ENCODE measurements at regions not wholly inside any gene's neighbourhood (a gene's known extent, or its start where the extent isn't known, plus 50 kb on each side); places are given as distances from the start of the nearest gene placed in this dataset.

DNA sequence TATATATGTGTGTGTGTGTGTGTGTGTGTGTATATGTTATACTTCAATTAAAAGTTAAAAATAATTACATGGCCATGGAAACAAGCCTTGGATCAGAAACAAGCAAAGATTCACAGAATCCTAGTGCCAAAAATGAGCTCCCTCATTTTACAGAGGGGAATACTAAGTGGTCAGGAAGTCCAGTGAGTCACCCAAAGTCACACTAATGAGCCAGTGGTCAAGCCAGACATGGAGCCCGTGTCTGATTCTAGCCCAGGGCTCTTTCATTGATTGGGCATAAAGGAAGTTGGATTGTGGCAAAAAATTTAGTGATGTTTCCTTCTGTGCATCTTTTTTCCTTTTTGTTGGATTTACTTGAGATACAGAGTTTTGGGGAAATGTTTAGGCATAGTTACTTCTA, 152.5 kb upstream of the NPHP3 start:
- CTCF ChIA-PET, result no interaction called here
- no peak overlapping the region for H3K4me3 Mint-ChIP-seq

DNA sequence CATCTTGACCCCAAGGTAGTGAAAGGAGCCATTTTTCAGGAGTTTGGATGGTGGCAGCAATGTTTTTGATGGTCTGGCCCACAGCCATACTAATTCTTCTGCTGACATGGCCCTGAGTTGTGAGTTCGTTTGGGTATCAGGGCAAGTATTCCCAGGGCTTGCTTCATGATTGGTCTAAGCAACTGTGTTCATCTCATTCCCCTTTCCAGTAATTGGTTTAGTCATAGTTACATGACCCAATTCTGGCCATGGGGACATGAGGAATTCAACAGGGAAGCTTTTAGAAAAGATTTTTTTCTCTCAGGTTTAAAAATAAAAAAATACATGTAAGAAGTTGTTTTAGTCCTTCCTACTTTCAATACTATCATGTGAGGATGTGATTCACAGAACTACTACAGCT, 150.5 kb upstream of the NPHP3 start:
- CTCF ChIA-PET, result no interaction called here
- H3K4me3 Mint-ChIP-seq, result no peak overlapping the region
- H3K27ac Mint-ChIP-seq, result no peak overlapping the region
- H3K9me3 Mint-ChIP-seq, result no peaks in the 10 kb centered on the region
- POLR2A ChIA-PET, result no interaction called here
- DNase-seq, result no peak
- H3K27me3 Mint-ChIP-seq, result no peaks in the 10 kb centered on the region
- H3K4me1 Mint-ChIP-seq, result no peaks in the 10 kb centered on the region
- H3K36me3 Mint-ChIP-seq (ENCODE audit: low read depth), result no peaks in the 10 kb centered on the region

More for the DNA sequence above, 152.5 kb upstream of the NPHP3 start:
- Mint-ChIP-seq H3K27me3 (no peaks in the 10 kb centered on the region), H3K36me3 (ENCODE audit: low read depth) (no peaks in the 10 kb centered on the region), H3K9me3 (no peaks in the 10 kb centered on the region), H3K27ac (no peak overlapping the region), H3K4me1 (no peaks in the 10 kb centered on the region)
- no peak for DNase-seq
- POLR2A ChIA-PET, result no interaction called here

DNA sequence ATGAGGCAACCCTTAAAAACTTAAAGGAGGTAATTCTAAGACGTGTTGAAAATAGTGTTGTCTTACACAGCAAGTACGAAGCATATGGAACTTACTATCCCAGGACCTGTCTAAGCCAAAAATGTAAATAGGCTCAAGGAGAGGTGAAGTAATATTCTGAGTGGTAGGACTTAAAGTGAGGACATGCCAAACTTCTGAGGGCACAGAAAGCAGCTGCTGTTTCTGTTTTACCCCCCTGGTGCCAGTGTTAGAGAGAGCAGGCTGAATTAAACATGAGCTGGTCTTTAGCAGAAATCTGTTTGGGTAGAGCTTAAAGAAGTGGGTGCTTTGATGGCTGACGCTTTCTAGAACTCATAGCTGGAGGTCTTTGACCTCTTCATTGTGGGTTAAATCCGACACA, 149.7 kb upstream of the NPHP3 start:
- Mint-ChIP-seq H3K4me1 (no peaks in the 10 kb centered on the region), H3K9me3 (no peaks in the 10 kb centered on the region), H3K27me3 (no peaks in the 10 kb centered on the region), H3K27ac (no peak overlapping the region), H3K36me3 (ENCODE audit: low read depth) (no peaks in the 10 kb centered on the region), H3K4me3 (no peak overlapping the region)
- DNase-seq, result no peak
- ChIA-PET POLR2A (no interaction called here), CTCF (no interaction called here)

DNA sequence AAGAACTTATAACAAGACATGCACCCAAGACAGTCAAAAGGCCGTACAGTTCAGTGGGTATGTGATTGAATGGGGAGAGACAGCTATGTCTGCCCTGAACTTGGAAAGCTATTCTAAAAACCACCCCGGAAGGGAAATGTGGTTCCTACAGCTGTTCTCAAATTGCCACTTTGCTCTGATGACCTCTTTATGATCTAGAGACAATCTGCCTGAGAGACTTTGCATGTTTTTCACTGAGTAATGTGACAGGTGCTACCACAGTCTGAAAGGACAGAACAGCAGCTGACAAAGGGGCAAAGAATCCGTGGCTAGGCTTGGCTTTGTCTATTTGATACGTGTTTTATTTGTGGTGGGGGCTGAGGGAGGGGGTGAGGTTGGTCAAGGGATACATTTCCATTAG, 148.3 kb upstream of the NPHP3 start:
- Mint-ChIP-seq H3K27me3 (no peaks in the 10 kb centered on the region), H3K4me3 (no peak overlapping the region), H3K9me3 (no peaks in the 10 kb centered on the region), H3K4me1 (no peaks in the 10 kb centered on the region), H3K27ac (no peak overlapping the region), H3K36me3 (ENCODE audit: low read depth) (no peaks in the 10 kb centered on the region)
- POLR2A ChIA-PET, result no interaction called here
- DNase-seq, result no peak
- CTCF ChIA-PET, result no interaction called here

DNA sequence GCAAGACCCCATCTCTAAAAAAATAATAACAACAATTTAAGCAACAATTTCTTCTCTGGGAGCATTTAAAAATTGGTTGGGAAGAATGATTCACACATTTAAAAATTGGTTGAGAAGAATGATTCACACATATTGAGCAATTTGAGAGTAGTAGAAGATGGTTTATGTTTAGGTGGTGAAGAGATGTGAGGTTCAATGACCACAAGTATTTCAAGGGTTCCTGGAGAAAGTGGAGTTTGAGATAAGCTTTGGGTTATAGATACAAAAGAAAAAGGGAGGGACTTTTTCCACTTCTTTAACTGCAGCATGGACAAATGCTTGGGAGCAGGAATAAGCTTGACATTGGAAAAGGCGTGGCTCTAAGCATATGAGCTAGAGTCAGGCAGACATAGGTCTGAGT, 145.7 kb upstream of the NPHP3 start:
- Mint-ChIP-seq H3K27ac (no peak overlapping the region), H3K36me3 (ENCODE audit: low read depth) (no peaks in the 10 kb centered on the region), H3K27me3 (no peaks in the 10 kb centered on the region), H3K4me1 (no peaks in the 10 kb centered on the region), H3K9me3 (no peaks in the 10 kb centered on the region), H3K4me3 (no peak overlapping the region)
- DNase-seq, result no peak
- ChIA-PET CTCF (no interaction called here), POLR2A (no interaction called here)

DNA sequence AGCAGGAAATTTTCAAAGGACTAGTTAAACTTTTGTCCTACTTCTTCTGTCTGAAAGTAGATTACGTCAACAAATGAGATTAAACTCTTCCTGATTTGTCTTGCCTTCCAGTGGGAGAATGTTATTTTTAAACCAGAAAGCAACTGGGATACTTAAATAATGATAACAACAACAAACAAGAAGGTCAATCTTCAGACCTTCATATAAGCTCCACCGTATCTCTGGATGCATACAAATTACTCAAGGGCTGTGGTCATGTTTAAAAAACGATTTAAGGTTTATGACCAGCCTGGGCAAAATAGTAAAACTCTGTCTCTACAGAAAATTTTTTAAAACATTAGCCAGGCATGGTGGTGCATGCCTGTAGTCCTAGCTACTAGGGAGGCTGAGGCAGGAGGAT, 145.3 kb upstream of the NPHP3 start:
- ChIA-PET POLR2A (no interaction called here), CTCF (no interaction called here)
- H3K27ac Mint-ChIP-seq, result no peak overlapping the region
- no peak for DNase-seq
- H3K27me3 Mint-ChIP-seq, result no peaks in the 10 kb centered on the region
- H3K4me1 Mint-ChIP-seq, result no peaks in the 10 kb centered on the region
- no peak overlapping the region for H3K4me3 Mint-ChIP-seq
- no peaks in the 10 kb centered on the region for H3K36me3 Mint-ChIP-seq (ENCODE audit: low read depth)
- H3K9me3 Mint-ChIP-seq, result no peaks in the 10 kb centered on the region

DNA sequence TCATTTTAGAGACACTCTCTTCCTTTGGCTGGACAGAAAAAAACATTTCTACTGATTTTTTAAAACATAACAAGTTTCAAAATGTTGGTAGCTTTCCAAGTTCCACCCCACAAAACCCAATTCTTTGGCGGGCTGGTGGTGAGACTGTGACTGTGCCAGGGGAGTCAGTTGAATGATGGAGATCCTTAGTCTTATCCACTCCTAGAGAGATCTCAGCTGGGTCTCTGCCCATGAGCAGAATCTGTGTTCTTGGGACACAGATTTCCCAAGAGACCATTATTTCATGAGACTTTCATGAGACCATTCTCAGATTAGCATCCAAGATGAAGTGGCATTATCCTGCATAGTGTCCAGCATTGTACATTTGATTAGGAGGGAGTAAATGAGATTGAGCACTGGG, 135.1 kb upstream of the NPHP3 start:
- no peak for DNase-seq
- no peaks in the 10 kb centered on the region for H3K4me1 Mint-ChIP-seq
- POLR2A ChIA-PET, result no interaction called here
- H3K36me3 Mint-ChIP-seq (ENCODE audit: low read depth), result no peaks in the 10 kb centered on the region
- H3K4me3 Mint-ChIP-seq, result no peak overlapping the region
- H3K27ac Mint-ChIP-seq, result no peak overlapping the region
- CTCF ChIA-PET, result no interaction called here
- no peaks in the 10 kb centered on the region for H3K27me3 Mint-ChIP-seq
- H3K9me3 Mint-ChIP-seq, result no peaks in the 10 kb centered on the region

DNA sequence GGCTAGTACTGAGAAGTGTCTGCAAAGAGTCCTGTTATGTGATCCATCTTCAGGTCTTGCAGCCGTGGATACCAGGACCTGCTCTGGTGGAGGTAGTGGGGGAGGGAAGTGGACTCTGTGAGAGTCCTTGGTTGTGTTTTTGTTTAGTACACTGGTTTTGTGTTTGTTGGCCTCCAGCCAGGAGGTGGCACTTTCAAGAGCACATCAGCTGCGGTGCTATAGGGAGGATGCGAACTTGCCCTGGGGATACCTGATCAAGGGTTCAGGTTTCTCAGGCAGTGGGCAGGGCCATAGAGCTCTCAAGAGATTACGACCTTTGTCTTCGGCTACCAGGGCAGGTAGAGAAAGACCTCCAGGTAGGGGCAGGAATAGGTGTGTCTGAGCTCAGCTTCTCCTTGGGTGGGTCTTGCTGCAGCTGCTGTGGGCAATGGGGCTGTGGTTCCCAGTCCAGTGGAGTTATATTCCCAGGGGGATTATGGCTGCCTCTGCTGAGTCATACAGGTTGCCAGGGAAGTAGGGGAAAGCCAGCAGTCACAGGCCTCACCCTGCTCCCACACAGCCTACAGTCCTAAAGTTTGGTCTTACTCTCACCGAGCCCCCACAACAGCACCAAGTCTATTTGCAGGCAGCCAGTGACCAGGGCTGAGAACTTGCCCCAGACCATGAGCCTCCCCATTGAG, 132.8 kb upstream of the NPHP3 start:
- no peaks in the 10 kb centered on the region for H3K9me3 Mint-ChIP-seq

DNA sequence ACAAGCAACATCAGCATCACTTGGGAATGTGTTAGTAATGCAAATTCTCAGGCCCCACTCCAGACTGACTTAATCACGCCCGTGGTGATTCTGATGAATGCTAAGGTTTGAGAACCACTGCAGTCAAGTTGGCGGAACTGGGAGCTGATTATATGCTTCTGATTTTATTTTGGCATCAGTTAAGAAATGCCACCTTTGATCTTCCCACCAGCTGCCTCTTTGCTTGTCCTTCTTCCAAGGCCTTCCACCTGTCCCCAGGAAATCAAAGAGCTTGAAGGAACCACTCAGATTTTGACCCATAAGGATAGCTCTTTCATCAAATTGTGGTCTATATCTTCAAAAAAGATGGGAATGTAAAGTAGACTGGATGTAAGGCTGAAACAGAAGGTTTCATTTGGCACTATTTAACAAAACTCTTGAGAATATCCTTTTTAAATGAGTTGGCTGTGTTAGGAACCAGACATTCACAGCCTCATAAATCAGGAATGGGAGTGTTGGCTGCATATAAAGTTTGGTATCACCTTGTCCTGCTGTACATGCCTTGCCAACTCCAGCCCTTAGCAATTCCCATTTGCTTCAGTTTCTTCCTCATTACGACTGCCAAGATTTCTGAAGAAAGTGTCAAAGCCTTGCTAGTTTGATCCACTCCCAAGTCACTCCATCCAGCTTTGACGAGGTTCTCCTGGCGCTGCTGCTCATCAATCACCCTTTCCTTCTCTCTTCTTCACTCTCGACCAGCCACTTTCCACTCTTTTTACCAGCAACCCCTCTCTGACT, 125.8 kb upstream of the NPHP3 start:
- Mint-ChIP-seq H3K9me3 (no peaks in the 10 kb centered on the region), H3K4me1 (no peaks in the 10 kb centered on the region), H3K27ac (no peak overlapping the region), H3K36me3 (ENCODE audit: low read depth) (no peaks in the 10 kb centered on the region), H3K27me3 (peaks cover 8% of the 10 kb centered on the region), H3K4me3 (no peak overlapping the region)
- POLR2A ChIA-PET, result no interaction called here
- CTCF ChIA-PET, result no interaction called here
- DNase-seq, result no peak

More for the DNA sequence above, 132.8 kb upstream of the NPHP3 start:
- DNase-seq, result no peak
- H3K27me3 Mint-ChIP-seq, result peaks cover 8% of the 10 kb centered on the region
- no peaks in the 10 kb centered on the region for H3K4me1 Mint-ChIP-seq
- ChIA-PET POLR2A (no interaction called here), CTCF (no interaction called here)
- no peak overlapping the region for H3K27ac Mint-ChIP-seq
- H3K4me3 Mint-ChIP-seq, result no peak overlapping the region
- H3K36me3 Mint-ChIP-seq (ENCODE audit: low read depth), result no peaks in the 10 kb centered on the region

DNA sequence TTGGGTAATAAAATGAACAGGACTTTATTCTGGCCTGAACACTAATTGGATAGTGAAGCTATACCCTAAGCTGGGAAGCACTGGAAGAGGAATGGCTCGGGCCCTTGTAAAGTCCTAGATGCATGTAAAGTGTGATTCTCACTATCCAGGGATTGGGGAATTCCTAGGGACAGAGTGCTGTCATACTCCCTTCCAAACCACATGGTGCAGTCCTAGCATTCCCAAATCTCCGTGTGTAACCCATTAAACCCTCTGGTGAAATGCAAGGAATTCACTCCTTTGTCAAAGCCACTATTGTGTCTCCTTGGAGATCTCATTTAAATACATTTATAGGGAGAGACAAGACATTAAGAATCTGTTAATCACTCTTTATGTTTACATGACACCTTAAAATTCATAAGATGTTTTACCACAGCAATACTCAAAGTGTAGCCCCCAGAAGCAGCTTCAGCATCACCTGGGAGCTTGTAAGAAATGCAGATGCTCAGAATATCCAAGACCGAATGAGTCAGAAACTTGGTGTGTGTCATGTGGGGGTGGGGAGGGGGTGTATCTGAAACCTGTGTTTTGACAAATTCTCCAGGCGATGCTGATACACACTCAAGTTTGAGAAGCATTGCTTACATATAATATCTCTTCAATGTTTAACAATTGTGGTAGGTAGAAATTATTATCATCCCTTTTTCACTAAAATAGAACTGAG, 121.8 kb upstream of the NPHP3 start:
- Mint-ChIP-seq H3K4me1 (no peaks in the 10 kb centered on the region), H3K4me3 (no peak overlapping the region), H3K9me3 (no peaks in the 10 kb centered on the region), H3K36me3 (ENCODE audit: low read depth) (no peaks in the 10 kb centered on the region), H3K27ac (no peak overlapping the region), H3K27me3 (no peaks in the 10 kb centered on the region)
- no peak for DNase-seq
- CTCF ChIA-PET, result no interaction called here
- POLR2A ChIA-PET, result no interaction called here

DNA sequence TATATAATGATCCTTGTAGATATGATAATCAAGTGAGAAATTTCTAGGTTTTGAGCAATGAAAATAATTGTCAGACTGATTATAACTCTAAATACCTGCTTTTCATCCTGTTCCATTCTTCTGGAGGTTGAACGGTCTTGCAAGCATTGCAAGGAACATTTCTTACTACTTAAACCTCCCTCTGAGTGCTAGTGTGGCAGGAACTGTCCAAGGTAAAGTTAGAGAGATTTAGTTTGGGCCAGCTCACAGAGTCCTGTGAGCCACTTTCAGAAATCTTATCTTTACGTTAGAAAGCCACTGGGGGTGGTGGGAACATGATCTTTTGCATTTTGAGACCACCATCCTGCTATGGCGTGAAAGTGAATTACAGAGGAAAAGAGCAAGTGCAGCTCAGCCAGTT, 121.1 kb upstream of the NPHP3 start:
- no peaks in the 10 kb centered on the region for H3K27me3 Mint-ChIP-seq
- H3K36me3 Mint-ChIP-seq (ENCODE audit: low read depth), result no peaks in the 10 kb centered on the region
- no peak for DNase-seq
- H3K27ac Mint-ChIP-seq, result no peak overlapping the region
- H3K9me3 Mint-ChIP-seq, result no peaks in the 10 kb centered on the region
- H3K4me1 Mint-ChIP-seq, result no peaks in the 10 kb centered on the region
- POLR2A ChIA-PET, result no interaction called here
- no peak overlapping the region for H3K4me3 Mint-ChIP-seq
- CTCF ChIA-PET, result no interaction called here

DNA sequence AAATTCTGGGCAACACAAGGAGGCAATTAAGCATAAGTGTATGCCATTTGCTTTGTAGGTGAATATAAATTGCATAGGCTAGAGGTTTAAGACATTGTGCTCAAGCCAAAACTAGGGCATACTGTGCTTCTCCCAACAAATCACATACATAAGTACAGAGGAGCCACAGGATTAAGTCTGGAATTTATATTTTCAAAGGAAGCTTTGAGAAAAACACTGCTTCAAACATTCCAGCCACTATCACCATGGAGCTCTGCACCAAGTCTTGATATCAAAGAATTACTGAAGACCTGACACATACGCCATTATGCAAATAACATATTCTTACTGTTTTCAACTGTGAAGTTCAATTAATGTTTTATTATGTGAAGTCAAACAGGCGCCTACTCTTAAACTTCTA, 119.4 kb upstream of the NPHP3 start:
- CTCF ChIA-PET, result no interaction called here
- Mint-ChIP-seq H3K36me3 (ENCODE audit: low read depth) (no peaks in the 10 kb centered on the region), H3K4me3 (no peak overlapping the region), H3K27ac (no peak overlapping the region), H3K9me3 (no peaks in the 10 kb centered on the region), H3K4me1 (no peaks in the 10 kb centered on the region), H3K27me3 (no peaks in the 10 kb centered on the region)
- no peak for DNase-seq
- POLR2A ChIA-PET, result no interaction called here

DNA sequence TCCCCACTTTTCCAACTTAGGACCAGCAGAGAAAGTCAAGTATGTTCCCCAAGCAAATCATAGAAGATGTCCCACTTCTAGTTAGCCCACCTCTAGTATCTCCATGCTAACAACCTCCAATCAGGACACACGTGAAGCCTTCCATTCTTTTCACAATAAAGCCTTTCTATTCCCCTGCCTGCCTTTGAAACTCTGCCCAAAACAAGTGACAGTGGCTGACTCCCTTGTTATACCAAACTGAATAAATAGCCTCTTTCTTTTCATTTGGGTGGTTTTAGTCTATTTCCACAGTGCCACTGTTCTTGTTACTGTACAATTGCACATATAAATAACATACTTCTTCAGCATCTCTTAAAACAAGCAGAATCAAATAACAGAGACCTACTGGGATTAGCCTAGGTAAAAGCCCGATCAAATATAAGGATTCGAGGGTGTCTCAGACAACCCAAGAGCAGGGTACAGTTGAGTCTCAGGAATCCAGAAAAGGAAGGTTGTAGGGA, 118.0 kb upstream of the NPHP3 start:
- H3K27me3 Mint-ChIP-seq, result no peaks in the 10 kb centered on the region
- no peak overlapping the region for H3K27ac Mint-ChIP-seq
- no peak overlapping the region for H3K4me3 Mint-ChIP-seq
- H3K9me3 Mint-ChIP-seq, result no peaks in the 10 kb centered on the region
- CTCF ChIA-PET, result no interaction called here
- H3K4me1 Mint-ChIP-seq, result no peaks in the 10 kb centered on the region
- H3K36me3 Mint-ChIP-seq (ENCODE audit: low read depth), result no peaks in the 10 kb centered on the region
- no peak for DNase-seq
- POLR2A ChIA-PET, result no interaction called here

DNA sequence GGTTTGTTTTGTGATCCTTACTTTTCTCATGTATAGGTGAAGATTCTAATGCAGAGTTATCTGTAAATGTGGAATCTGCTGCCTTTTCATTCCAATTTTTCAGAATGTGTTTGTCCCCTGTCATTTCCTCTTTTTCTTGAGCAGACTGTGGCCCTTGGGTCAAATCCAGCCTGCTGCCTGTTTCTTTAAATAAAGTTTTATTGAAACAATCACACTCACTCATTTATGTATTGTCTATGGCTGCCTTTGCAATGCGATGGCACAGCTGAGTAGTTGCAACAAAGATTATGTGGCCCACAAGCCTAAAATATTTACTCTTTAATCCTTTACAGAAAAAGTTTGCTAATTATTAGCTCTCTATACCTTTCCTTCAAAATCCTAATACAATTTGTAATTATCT, 116.3 kb upstream of the NPHP3 start:
- H3K4me1 Mint-ChIP-seq, result no peaks in the 10 kb centered on the region
- DNase-seq, result no peak
- ChIA-PET CTCF (no interaction called here), POLR2A (no interaction called here)
- H3K4me3 Mint-ChIP-seq, result no peak overlapping the region
- H3K36me3 Mint-ChIP-seq (ENCODE audit: low read depth), result no peaks in the 10 kb centered on the region
- H3K27me3 Mint-ChIP-seq, result no peaks in the 10 kb centered on the region
- H3K9me3 Mint-ChIP-seq, result no peaks in the 10 kb centered on the region
- no peak overlapping the region for H3K27ac Mint-ChIP-seq

Measured in activated CD4-positive, alpha-beta memory T cell treated with anti-CD3 and anti-CD28 coated beads, Interleukin-2, amount 10 ng/mL, durations not matched to agents 7 days and 5 days (primary cell).